GF-D8 (cell line): ENCODE measurements at regions not wholly inside any gene's neighbourhood (a gene's known extent, or its start where the extent isn't known, plus 50 kb on each side); places are given as distances from the start of the nearest gene placed in this dataset.

Source experiments
- DNase-seq: peaks from one replicate; lab custom pipeline; 2025; lab: John Stamatoyannopoulos, UW

GRCh38 chr3:10555263-10555662, 49.9 kb upstream of the ATP2B2 start:
- no peak for DNase-seq

DNA sequence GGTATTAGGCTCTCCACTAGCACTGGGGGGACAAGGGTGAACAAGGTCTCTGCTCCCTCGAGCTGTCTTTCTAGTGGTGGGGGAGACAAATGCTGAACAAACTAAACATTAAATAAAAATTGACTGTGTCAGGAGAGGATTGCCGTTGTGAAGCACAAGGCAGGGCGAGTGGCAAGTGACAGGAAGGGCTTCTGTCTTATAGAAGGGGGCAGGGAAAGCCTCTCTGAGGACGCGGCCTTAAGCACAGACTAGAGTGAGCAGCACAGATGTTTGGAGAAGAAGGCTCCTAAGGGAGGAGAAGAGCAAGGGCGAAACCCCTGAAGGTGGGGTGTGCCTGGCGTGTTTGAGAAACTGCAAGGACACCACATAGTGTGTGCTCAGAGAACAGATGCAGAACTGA, 50.9 kb upstream of the ATP2B2 start:
- DNase-seq, result no peak

GRCh38 chr3:10557250-10557649, 51.9 kb upstream of the ATP2B2 start:
- no peak for DNase-seq

DNA sequence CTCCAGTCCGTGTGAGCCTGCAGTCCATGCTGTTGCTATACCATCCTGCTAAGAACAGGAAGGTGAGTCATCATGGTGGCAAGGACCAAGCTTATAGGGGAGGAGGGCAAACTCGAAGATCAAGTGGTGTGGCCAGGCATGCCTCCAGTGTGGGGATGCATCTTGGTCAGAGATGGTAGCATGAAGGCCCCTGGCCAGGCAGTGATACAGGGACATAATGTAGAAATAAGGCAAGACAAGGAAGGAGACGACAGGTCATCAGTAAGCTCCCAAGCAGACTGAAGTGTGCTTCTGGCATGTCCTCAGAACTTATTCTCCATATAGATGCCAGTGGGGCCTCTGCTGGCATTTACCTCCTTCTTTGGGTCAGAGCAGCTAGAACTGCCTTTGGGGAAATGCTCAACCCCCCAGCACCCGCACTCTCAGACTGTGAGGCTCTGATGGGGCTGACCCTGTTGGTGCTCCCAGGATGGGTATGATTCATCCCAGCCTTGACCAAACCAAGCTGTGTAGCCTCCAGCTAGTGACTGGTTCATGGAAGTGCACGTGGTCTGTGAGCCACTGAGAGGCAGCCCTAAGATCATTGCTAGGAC, 52.5 kb upstream of the ATP2B2 start:
- DNase-seq, result no peak

GRCh38 chr3:10558736-10559135, 53.4 kb upstream of the ATP2B2 start:
- no peak for DNase-seq

- no peak for DNase-seq
These were observed 54.9 kb upstream of the ATP2B2 start for GRCh38 chr3:10560060-10560861.

GRCh38 chr3:10561162-10561945, 56.0 kb upstream of the ATP2B2 start:
- DNase-seq, result no peak

DNA sequence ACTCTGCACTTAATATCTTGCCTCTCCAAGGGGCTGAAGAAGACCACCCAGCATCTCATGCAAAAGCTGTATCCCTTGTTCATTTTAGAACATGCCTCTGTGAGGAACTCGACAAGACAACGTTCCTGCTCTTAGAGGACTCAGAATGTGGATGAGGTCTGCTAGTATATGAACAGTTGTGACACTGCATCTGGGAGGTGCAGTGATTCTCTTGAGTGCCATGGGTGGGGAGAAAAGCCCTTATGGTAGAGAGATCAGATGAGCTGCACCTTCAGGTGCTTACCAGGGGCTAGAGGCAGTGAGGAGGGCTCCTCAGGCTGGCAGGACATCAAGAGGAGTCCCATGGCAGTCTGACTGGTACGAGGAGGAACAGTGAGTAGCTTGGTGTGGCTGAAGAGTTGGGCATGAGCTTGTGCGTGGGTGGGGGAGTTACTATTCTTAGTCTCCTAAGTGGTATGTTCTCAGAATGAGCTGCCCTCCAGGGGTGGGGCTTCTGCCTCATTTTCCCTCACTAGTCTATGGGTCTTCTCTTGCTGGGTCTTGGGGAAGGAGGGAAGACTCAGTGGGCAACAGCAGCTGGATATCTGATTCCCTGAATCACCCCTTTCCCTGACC, 56.7 kb upstream of the ATP2B2 start:
- no peak for DNase-seq

GRCh38 chr3:10563396-10563795, 58.0 kb upstream of the ATP2B2 start:
- no peak for DNase-seq

DNA sequence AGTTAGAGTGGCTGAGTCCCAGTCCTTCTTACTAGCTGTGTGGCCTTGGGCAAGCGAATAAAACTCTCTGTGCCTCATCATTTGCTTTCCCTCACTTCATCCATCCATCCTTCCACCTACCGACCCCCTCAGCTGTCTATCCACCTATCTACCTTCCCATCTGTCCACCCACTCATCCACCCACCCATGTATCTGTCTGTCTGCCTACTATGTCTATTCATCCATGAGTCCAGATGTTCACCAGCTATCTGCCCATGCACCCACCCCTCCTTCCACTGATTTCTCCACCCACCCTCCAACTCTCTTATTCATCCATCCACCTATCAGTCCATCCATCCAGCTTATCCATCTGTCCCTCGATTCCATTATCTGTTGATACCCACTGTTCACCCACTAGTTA, 60.4 kb upstream of the ATP2B2 start:
- no peak for DNase-seq

DNA sequence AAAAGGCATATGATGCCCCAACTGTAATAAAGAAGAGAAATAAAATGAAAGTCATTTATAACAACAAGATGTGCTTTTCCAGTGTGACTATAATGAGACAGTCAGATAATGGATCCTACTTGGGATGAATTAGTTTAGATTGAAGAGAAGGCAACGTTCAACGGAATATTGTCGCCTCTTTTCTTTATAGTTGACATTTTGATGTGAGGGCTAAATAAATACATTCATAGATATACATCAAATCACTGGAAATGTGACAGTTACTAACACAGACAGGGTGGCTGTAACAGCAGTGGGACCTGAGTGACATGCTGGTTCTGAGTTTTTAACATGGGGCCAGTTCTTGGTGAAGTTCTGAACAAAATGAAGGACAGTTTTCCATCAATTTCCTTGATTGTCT, 61.1 kb upstream of the ATP2B2 start:
- no peak for DNase-seq

DNA sequence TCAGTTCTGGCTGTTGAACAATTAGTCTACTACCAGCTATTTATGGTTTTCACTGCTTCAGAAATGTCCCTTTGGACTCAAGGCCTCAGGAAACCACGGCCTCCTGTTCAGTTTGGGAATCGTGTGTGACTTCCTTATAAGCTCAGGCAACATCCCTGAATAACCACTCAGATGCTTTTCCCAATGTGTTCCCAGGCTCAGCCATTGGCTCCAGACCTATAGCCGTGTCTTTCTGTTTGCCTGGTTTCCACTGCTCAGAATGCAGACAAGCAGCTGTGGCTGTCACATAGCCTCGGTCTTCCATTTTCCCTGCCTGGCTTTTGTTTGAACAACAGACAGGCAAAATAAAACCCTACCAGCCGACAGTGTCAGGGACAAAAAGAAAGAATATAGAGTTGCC, 63.2 kb upstream of the ATP2B2 start:
- no peak for DNase-seq

DNA sequence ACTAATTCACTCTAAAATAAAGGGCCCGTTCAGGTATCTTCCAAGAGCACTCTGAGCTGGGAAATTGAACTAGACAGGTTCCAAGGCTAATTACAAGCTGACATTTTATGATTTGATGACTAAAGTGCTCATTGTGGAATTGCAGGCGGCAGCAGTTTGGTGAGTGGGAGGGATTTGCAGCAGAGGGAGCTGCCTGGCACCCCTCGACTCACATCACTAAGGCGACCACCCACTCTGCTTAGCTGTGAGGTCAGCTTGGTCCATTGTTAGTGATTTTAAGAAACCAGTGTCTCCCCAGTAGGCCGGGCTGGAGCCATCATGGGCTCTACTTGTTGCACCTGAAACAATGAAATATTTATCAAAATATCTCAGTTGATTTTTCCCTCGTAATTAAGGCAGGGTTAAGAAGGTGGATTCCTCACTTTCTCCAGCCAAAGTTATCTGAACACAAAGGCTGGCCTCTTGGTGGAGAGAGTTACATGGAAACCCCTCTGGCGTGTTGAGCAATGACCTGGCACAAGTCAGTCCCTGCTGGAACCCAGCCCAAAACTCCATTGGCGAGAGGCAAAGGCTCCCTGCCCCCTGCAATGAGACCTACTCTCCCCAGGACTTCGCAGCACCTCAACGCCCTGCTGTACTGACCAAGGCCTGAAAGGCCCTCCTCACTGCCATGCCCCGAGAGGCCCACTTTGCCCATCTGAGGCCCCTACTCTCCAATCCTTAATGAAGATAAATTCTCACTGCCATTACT, 65.0 kb upstream of the ATP2B2 start:
- no peak for DNase-seq

- DNase-seq, result no peak
These were observed 68.8 kb upstream of the ATP2B2 start for GRCh38 chr3:10574101-10574620.

GRCh38 chr3:10575601-10576160, 70.3 kb upstream of the ATP2B2 start:
- no peak for DNase-seq

DNA sequence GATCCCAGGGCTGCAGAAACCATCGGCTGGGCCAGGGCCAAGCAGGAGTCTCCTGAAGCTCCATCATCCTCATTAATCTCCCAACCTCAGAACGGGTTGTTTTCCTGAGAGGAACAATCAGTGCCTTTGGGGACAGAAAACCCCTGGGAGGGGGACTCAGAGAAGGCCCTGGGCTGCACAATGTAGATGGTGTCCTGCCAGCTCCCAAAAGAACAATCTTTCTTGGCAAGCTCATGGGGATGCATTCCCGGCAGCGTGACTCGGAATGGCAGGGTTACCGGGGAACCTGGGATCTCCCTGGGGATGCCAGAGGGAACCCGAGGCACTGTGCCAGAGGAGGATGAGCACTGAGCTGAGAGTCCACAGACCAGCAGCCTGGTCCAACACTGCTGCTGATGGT, 72.1 kb upstream of the ATP2B2 start:
- DNase-seq, result no peak

GRCh38 chr3:10580426-10580825, 75.0 kb upstream of the ATP2B2 start:
- no peak for DNase-seq

GRCh38 chr3:10581251-10581650, 75.9 kb upstream of the ATP2B2 start:
- no peak for DNase-seq

DNA sequence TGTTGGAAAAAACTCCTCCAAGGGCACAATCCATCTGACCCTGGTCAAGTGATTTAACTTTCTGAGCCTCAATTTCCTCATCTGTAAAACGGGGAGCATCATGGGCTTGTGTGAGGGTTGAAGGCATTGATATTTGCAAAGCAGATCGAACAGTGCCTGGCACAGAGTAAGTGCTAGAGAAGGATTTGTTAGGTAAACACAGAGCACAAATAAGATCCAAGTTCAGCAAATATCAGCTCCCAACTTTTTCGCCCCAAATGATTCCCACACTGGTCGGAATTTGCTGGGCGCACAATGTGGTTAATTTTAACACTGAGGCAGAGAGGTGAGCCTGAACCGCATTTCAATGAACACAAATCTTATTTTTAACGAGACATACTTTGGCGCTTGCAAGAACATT, 76.3 kb upstream of the ATP2B2 start:
- DNase-seq, result no peak

DNA sequence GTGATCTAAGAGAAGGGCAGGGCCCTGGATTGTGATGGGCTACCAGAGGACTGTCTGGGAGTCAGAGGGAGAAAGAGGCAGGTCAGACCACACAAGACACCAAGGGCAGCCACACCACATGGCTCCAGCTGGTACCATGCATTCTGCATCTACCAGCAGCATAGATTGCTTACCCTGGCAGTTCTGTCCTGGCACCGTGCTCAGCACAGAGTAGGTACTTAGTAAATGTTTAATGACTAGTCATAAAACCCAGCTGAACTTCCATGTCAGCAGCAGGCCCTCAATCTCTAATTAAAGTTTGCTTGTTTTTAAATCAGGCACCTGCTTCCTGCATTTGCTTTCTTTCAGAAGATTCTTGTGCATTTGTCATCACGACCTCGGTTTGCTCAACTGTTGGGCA, 77.3 kb upstream of the ATP2B2 start:
- no peak for DNase-seq
